Loucy (cell line): ENCODE measurements at regions not wholly inside any gene's neighbourhood (a gene's known extent, or its start where the extent isn't known, plus 50 kb on each side); places are given as distances from the start of the nearest gene placed in this dataset.

Experiments
- H2AFZ ChIP-seq: fragments of 200-600 bp; sonication (generic); 2 replicates; pipeline ENCODE4 v1.6.0; 2016; ENCODE audit warnings: antibody characterized with exemption, mild to moderate bottlenecking, low read length, moderate library complexity
- H3F3A ChIP-seq: fragments of 200-600 bp; 2 replicates; pipeline ENCODE4 v1.6.0; 2016; ENCODE audit warnings: antibody characterized with exemption, low read depth, mild to moderate bottlenecking
- H3K27me3 ChIP-seq: fragments of 200-600 bp; sonication (generic); 2 replicates; pipeline ENCODE4 v1.6.1; 2014; ENCODE audit warnings: low read length, mild to moderate bottlenecking; ENCODE audit not compliant: insufficient read depth, poor library complexity, severe bottlenecking
- H3K36me3 ChIP-seq: fragments of 200-600 bp; sonication (generic); 2 replicates; pipeline ENCODE4 v1.6.1; 2016; ENCODE audit warnings: low read length; ENCODE audit not compliant: insufficient read depth
- H3K4me1 ChIP-seq: fragments of 200-600 bp; sonication (generic); 2 replicates; pipeline ENCODE4 v1.5.1; 2014; ENCODE audit warnings: low read length, mild to moderate bottlenecking; ENCODE audit not compliant: insufficient read depth, poor library complexity, severe bottlenecking
- H3K4me2 ChIP-seq: fragments of 200-600 bp; sonication (generic); 2 replicates; pipeline ENCODE4 v1.6.0; 2014; ENCODE audit warnings: antibody characterized with exemption, low read length, low read depth, mild to moderate bottlenecking; ENCODE audit not compliant: poor library complexity, severe bottlenecking
- H3K4me3 ChIP-seq: fragments of 200-600 bp; sonication (generic); 2 replicates; pipeline ENCODE4 v1.5.1; 2014; ENCODE audit warnings: low read length, mild to moderate bottlenecking, mixed read lengths; ENCODE audit not compliant: poor library complexity, severe bottlenecking
- H3K79me2 ChIP-seq: fragments of 200-600 bp; sonication (generic); 2 replicates; pipeline ENCODE4 v1.6.1; 2014; ENCODE audit warnings: low read length; ENCODE audit not compliant: insufficient read depth
- H3K9ac ChIP-seq: fragments of 200-600 bp; sonication (generic); 2 replicates; pipeline ENCODE4 v1.6.0; 2014; ENCODE audit warnings: mild to moderate bottlenecking, low read depth, low read length, moderate library complexity; ENCODE audit not compliant: poor library complexity, severe bottlenecking
- H3K9me2 ChIP-seq: fragments of 200-600 bp; sonication (generic); replicated peaks from 2 replicates; pipeline ENCODE4 v1.6.1; 2016; ENCODE audit warnings: low read depth, low read length, mixed read lengths
- H3K9me3 ChIP-seq: fragments of 200-600 bp; sonication (generic); 2 replicates; pipeline ENCODE4 v1.6.1; 2014; ENCODE audit warnings: mild to moderate bottlenecking, antibody characterized with exemption, low read length, low read depth; ENCODE audit not compliant: insufficient read depth
- H4K20me1 ChIP-seq: fragments of 200-600 bp; sonication (generic); 2 replicates; pipeline ENCODE4 v1.6.0; 2014; ENCODE audit warnings: antibody characterized with exemption, low read length, mild to moderate bottlenecking; ENCODE audit not compliant: insufficient read depth, poor library complexity, severe bottlenecking
- CTCF ChIP-seq: fragments of 200-600 bp; sonication (generic); conservative IDR thresholded peaks from 2 replicates; pipeline ENCODE4 v1.5.1; 2014; ENCODE audit warnings: mild to moderate bottlenecking, antibody characterized with exemption, low read length
- EZH2phosphoT487 ChIP-seq: fragments of 200-600 bp; IDR thresholded peaks from 2 replicates; pipeline ENCODE4 v1.6.1; 2018; ENCODE audit warnings: antibody characterized with exemption, mild to moderate bottlenecking, moderate library complexity, borderline replicate concordance

- Histone ChIP-seq H3K9me2 (no peaks in the 10 kb centered on the region), H3K4me3 (no peak overlapping the region), H3K9ac (no peak overlapping the region), H3K9me3 (peaks cover 7% of the 10 kb centered on the region; the same call in 1 of the 2 replicates), H3K36me3 (no peaks in the 10 kb centered on the region), H3F3A (no peaks in the 10 kb centered on the region), H4K20me1 (no peaks in the 10 kb centered on the region), H3K4me1 (peaks cover 30% of the 10 kb centered on the region), H3K79me2 (no peaks in the 10 kb centered on the region), H3K27me3 (no peaks in the 10 kb centered on the region), H3K4me2 (no peak overlapping the region), H2AFZ (no peak overlapping the region)
- TF ChIP-seq CTCF (no peak), EZH2phosphoT487 (no peak)
Observed at GRCh38 chr14:98371141-98371540, 900.9 kb downstream of the BCL11B start.

- Histone ChIP-seq H3K9me3 (peaks cover 7% of the 10 kb centered on the region; the same call in 1 of the 2 replicates), H3K4me2 (no peak overlapping the region), H2AFZ (no peak overlapping the region), H4K20me1 (no peaks in the 10 kb centered on the region), H3K4me1 (peaks cover 8% of the 10 kb centered on the region), H3K9me2 (no peaks in the 10 kb centered on the region), H3K36me3 (no peaks in the 10 kb centered on the region), H3K9ac (no peak overlapping the region), H3K4me3 (no peak overlapping the region), H3K79me2 (no peaks in the 10 kb centered on the region), H3K27me3 (no peaks in the 10 kb centered on the region), H3F3A (no peaks in the 10 kb centered on the region)
- TF ChIP-seq EZH2phosphoT487, result no peak
- no peak for TF ChIP-seq CTCF
Observed at GRCh38 chr14:98374136-98374535, 897.9 kb downstream of the BCL11B start.

GRCh38 chr14:98375566-98375965, 896.4 kb downstream of the BCL11B start:
- Histone ChIP-seq H3F3A (no peaks in the 10 kb centered on the region), H3K4me1 (no peaks in the 10 kb centered on the region), H3K4me2 (no peak overlapping the region), H3K36me3 (no peaks in the 10 kb centered on the region), H3K27me3 (no peaks in the 10 kb centered on the region), H3K9me3 (no peaks in the 10 kb centered on the region), H3K4me3 (no peak overlapping the region), H4K20me1 (no peaks in the 10 kb centered on the region), H3K9ac (no peak overlapping the region), H3K79me2 (no peaks in the 10 kb centered on the region), H2AFZ (no peak overlapping the region), H3K9me2 (no peaks in the 10 kb centered on the region)
- TF ChIP-seq CTCF (no peak), EZH2phosphoT487 (no peak)
